GM18951 (cell line): ENCODE measurements at regions not wholly inside any gene's neighbourhood (a gene's known extent, or its start where the extent isn't known, plus 50 kb on each side); places are given as distances from the start of the nearest gene placed in this dataset.

Experiments
- POLR2A ChIP-seq: IDR thresholded peaks from 4 replicates; pipeline ENCODE4 v1.6.1; 2011; ENCODE audit warnings: mild to moderate bottlenecking; ENCODE audit not compliant: insufficient read length, insufficient read depth; ENCODE audit errors: extremely low read depth
- in situ Hi-C: fragments of 300-500 bp; cut with MboI; formaldehyde crosslinking; loops from one replicate; pipeline ENCODE4 v1.12.0; 2022; ENCODE audit warnings: low sequenced_read_pairs, mixed read lengths, inconsistent platforms; ENCODE audit not compliant: unreplicated experiment

- TF ChIP-seq POLR2A, result no peak
- in situ Hi-C loops, result no loop called here
Observed at GRCh38 chr14:86654558-86655184, 1124.7 kb downstream of the FLRT2 start.

- in situ Hi-C loops, result no loop called here
- no peak for TF ChIP-seq POLR2A
Observed at GRCh38 chr14:86652526-86652925, 1122.6 kb downstream of the FLRT2 start.

GRCh38 chr14:86646696-86647690 lies 1117.0 kb downstream of the FLRT2 start:
- in situ Hi-C loops, result no loop called here
- TF ChIP-seq POLR2A, result no peak

- in situ Hi-C loops, result no loop called here
- TF ChIP-seq POLR2A, result no peak
Observed at GRCh38 chr14:86646125-86646524, 1116.2 kb downstream of the FLRT2 start.

- in situ Hi-C loops, result no loop called here
- TF ChIP-seq POLR2A, result no peak
Observed at GRCh38 chr14:86641310-86641709, 1111.4 kb downstream of the FLRT2 start.

GRCh38 chr14:86640288-86640687 lies 1110.3 kb downstream of the FLRT2 start:
- in situ Hi-C loops, result no loop called here
- TF ChIP-seq POLR2A, result no peak

GRCh38 chr14:86639666-86640065 lies 1109.7 kb downstream of the FLRT2 start:
- in situ Hi-C loops, result no loop called here
- no peak for TF ChIP-seq POLR2A

- in situ Hi-C loops, result no loop called here
- TF ChIP-seq POLR2A, result no peak
Observed at GRCh38 chr14:86639146-86639545, 1109.2 kb downstream of the FLRT2 start.

GRCh38 chr14:86627080-86627479 lies 1097.1 kb downstream of the FLRT2 start:
- in situ Hi-C loops, result no loop called here
- no peak for TF ChIP-seq POLR2A

- TF ChIP-seq POLR2A, result no peak
- in situ Hi-C loops, result no loop called here
Observed at GRCh38 chr14:86626530-86626929, 1096.6 kb downstream of the FLRT2 start.

- no peak for TF ChIP-seq POLR2A
- in situ Hi-C loops, result no loop called here
Observed at GRCh38 chr14:86625637-86626036, 1095.7 kb downstream of the FLRT2 start.

- no peak for TF ChIP-seq POLR2A
- in situ Hi-C loops, result no loop called here
Observed at GRCh38 chr14:86619726-86620125, 1089.8 kb downstream of the FLRT2 start.

- TF ChIP-seq POLR2A, result no peak
- in situ Hi-C loops, result no loop called here
Observed at GRCh38 chr14:86613786-86614185, 1083.8 kb downstream of the FLRT2 start.

GRCh38 chr14:86613126-86613525 lies 1083.2 kb downstream of the FLRT2 start:
- TF ChIP-seq POLR2A, result no peak
- in situ Hi-C loops, result no loop called here
